Large intestine (tissue), 3 donors: ENCODE measurements at regions not wholly inside any gene's neighbourhood (a gene's known extent, or its start where the extent isn't known, plus 50 kb on each side); places are given as distances from the start of the nearest gene placed in this dataset.

Experiments
- DNase-seq, 2 donors: peaks; one replicate each; pipeline versions ENCODE4 v3.0.0 to v3.0.0-alpha.2; 2013
- H3K27ac ChIP-seq: one replicate; pipeline ENCODE4 v1.5.1; 2013; ENCODE audit warnings: low read length
- H3K27me3 ChIP-seq: 2 replicates; pipeline ENCODE4 v1.6.1; 2013; ENCODE audit warnings: low read length; ENCODE audit not compliant: control insufficient read depth, insufficient read depth
- H3K36me3 ChIP-seq: 2 replicates; pipeline ENCODE4 v1.6.1; 2013; ENCODE audit warnings: low read length; ENCODE audit not compliant: control insufficient read depth, insufficient read depth
- H3K4me1 ChIP-seq: one replicate; pipeline ENCODE4 v1.6.1; 2013; ENCODE audit warnings: low read length; ENCODE audit not compliant: control insufficient read depth, insufficient read depth
- H3K4me3 ChIP-seq: one replicate; pipeline ENCODE4 v1.5.1; 2013; ENCODE audit warnings: low read length
- H3K9me3 ChIP-seq: one replicate; pipeline ENCODE4 v1.6.1; 2013; ENCODE audit warnings: mild to moderate bottlenecking, low read depth, low read length, moderate library complexity; ENCODE audit not compliant: control insufficient read depth
- WGBS: methylation state at CpG from one replicate; pipeline ENCODE4 v1.1.5; 2013; ENCODE audit warnings: low lambda C conversion rate; ENCODE audit not compliant: insufficient coverage; 5-methylcytosine and 5-hydroxymethylcytosine counted together

DNA sequence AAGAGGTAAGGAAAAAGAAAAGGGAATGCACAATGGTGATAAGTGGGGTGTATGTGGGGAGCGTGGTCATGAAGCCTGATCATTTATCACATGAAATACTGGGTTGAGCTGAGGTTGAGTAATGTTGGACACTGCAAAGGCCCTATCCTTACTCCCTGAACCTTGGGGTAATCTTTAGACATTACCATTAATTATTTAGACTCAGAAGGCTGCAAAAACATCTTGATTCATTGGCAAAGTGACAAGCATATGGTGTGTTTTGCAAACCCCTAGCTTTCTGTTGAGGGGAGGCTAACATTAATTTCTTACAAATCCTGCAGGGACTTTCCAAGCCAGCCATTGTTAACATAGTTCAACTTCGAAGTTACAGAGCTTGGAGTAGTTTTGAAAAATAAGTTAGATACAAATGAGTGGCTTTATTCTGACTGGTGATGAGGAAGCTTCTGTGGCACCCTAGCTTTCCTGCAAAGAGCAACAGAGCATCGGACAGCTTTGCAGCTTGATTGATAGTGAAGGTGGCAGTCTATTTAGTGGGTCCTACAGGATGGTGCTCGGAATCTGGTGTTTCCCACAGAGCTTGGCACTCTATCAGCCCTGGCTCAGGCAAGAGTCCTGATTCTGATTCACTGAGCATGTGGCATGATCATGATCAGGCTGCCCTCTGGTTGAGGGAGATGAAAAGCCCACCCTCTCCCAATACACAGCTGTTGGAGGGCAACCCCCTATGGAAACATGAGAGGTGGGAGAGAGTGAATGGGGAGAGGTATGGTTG lies 153.7 kb upstream of the NPVF start:
- Histone ChIP-seq H3K9me3 (peaks cover 3% of the 10 kb centered on the region), H3K4me1 (no peaks in the 10 kb centered on the region), H3K36me3 (no peaks in the 10 kb centered on the region), H3K27me3 (no peaks in the 10 kb centered on the region), H3K4me3 (no peak overlapping the region), H3K27ac (no peak overlapping the region)
- WGBS, result no CpG with 5 or more reads among the region's 4 CpGs
- no peak for DNase-seq

GRCh38 chr7:25382869-25383268 lies 154.6 kb upstream of the NPVF start:
- no CpG with 5 or more reads among the region's 4 CpGs for WGBS
- no peak overlapping the region for H3K4me3 ChIP-seq
- H3K9me3 ChIP-seq, result peaks cover 3% of the 10 kb centered on the region
- no peaks in the 10 kb centered on the region for H3K27me3 ChIP-seq
- no peaks in the 10 kb centered on the region for H3K4me1 ChIP-seq
- no peak for DNase-seq
- no peaks in the 10 kb centered on the region for H3K36me3 ChIP-seq
- no peak overlapping the region for H3K27ac ChIP-seq

GRCh38 chr7:25383402-25383801 lies 155.1 kb upstream of the NPVF start:
- Histone ChIP-seq H3K27ac (no peak overlapping the region), H3K4me3 (no peak overlapping the region), H3K36me3 (no peaks in the 10 kb centered on the region), H3K27me3 (no peaks in the 10 kb centered on the region), H3K9me3 (no peaks in the 10 kb centered on the region), H3K4me1 (no peaks in the 10 kb centered on the region)
- no peak for DNase-seq
- WGBS, result 100% methylated on average over 1 of the region's 2 CpGs

- Histone ChIP-seq H3K9me3 (no peaks in the 10 kb centered on the region), H3K4me1 (no peaks in the 10 kb centered on the region), H3K27me3 (no peaks in the 10 kb centered on the region), H3K27ac (no peak overlapping the region), H3K36me3 (no peaks in the 10 kb centered on the region), H3K4me3 (no peak overlapping the region)
- WGBS, result 80% methylated on average over 1 of the region's 7 CpGs
- DNase-seq, result no peak
Observed at GRCh38 chr7:25384788-25385505, 156.7 kb upstream of the NPVF start.

DNA sequence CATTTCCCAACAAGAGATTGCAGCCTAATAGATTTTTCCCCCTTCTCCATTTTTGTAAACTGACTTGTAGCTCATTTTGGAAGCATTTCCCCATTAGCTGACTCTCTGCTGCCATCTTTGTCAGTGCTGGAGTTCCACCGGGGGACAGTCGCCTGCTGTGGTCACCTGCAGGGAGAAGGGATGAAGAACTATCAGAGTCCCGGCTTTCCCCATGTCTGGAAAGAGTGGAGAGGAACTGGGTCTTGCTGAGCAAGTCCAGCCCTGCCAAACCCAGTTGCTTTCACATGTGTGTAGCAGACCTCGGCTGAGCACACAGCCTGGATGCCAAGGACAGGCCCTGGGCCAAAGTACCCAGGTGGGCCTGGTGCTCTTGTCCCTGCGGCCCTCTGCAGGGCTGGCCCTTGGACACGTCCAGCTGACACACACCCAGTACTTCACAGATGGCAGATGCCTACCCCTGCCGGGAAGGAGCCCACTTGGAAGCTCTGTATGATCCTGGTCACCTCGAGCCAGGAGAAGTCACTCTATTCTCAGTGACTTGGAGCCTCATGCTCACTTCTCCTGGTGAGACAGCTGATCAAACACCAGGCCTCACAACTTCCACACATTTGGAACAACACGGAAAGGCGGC lies 157.3 kb upstream of the NPVF start:
- no peaks in the 10 kb centered on the region for H3K36me3 ChIP-seq
- no peaks in the 10 kb centered on the region for H3K4me1 ChIP-seq
- no peak overlapping the region for H3K27ac ChIP-seq
- peaks cover 4% of the 10 kb centered on the region for H3K27me3 ChIP-seq
- no CpG with 5 or more reads among the region's 10 CpGs for WGBS
- DNase-seq, result no peak
- no peaks in the 10 kb centered on the region for H3K9me3 ChIP-seq
- H3K4me3 ChIP-seq, result no peak overlapping the region

DNA sequence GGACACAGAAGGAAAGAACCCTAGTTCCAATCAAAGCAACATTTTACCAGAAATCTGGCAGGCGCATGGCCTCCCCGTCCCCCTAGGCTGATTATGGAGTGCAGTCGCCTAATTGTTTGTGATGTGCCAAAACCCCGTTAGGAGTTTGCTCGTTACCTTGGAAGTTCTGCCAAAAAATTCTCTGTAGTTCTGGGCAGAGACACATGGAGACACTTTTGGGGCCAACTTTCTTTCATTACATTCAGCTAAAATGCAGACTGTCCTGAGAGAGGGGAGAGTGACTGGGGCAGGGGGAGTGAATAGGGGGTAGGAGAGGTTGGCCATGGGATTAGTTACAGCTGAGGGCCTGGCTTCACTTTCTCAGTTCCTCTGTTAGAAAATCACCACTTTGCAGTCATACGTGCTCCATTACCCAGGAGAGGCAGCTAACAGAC lies 158.0 kb upstream of the NPVF start:
- H3K4me3 ChIP-seq, result no peak overlapping the region
- no peaks in the 10 kb centered on the region for H3K9me3 ChIP-seq
- H3K4me1 ChIP-seq, result no peaks in the 10 kb centered on the region
- no CpG with 5 or more reads among the region's 6 CpGs for WGBS
- no peaks in the 10 kb centered on the region for H3K36me3 ChIP-seq
- DNase-seq, result no peak
- peaks cover 5% of the 10 kb centered on the region for H3K27me3 ChIP-seq
- no peak overlapping the region for H3K27ac ChIP-seq

GRCh38 chr7:25388681-25389080 lies 160.4 kb upstream of the NPVF start:
- Histone ChIP-seq H3K27me3 (peaks cover 5% of the 10 kb centered on the region), H3K9me3 (no peaks in the 10 kb centered on the region), H3K27ac (no peak overlapping the region), H3K4me3 (no peak overlapping the region), H3K4me1 (no peaks in the 10 kb centered on the region), H3K36me3 (no peaks in the 10 kb centered on the region)
- WGBS, result no CpG with 5 or more reads among the region's 2 CpGs
- DNase-seq, result no peak

DNA sequence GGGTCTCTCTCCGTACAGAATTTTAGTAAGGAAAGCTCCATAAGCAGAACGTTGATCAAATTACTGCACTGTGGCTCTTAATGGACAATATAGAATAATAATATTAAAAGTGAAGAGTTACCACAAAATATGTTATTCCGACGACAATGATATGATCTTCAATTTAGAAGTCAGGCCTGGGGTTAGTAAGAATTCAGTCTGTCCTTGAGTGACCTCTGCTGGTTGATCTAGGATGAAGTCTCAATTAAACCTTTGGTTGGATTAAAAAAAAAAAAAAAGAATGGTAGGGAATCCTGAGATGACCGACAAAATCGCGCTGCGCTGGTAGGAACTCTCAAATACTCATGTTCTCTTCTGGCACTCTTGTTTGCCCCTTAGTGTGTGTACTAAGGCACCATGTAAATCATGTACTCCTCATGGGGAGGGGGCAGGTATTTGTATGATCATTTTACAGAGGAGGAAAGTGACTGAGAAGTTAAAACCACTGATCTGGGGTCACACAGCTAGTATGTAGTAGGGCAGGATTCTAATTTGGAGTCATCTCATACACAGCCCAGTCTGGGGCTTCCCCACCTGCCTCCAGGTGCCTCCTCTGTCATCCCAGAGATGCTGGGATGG lies 161.3 kb upstream of the NPVF start:
- DNase-seq, result peak; percentile 22 to 35
- Histone ChIP-seq H3K27me3 (peaks cover 5% of the 10 kb centered on the region), H3K4me1 (no peaks in the 10 kb centered on the region), H3K4me3 (no peak overlapping the region), H3K9me3 (no peaks in the 10 kb centered on the region), H3K36me3 (no peaks in the 10 kb centered on the region), H3K27ac (no peak overlapping the region)
- WGBS, result 53% methylated on average over 4 of the region's 8 CpGs

DNA sequence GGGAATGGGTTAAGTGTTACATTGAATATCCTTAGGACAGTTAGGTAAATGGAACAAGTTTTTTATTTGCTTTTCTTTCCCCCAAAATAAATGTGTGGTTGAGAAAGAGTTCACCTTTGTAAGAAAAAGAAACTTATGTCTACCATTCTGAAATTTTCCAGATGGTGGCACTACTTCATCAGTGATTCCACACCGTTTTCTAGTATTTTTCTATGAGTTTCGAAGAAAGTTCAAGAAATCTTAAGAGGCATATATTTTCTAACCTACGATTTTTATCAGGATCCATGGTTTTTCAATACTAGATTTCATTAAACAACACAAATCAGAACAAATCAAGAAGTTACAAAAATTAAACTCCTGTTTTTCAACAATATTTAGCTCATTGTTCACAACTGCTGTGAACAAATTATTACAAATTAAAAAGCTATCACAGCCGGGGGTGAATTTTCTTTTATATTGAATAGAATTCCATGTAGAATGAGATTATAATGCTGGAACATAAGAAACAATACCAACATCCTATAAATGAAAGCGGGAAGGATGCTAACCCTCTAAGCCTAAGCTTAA lies 163.1 kb upstream of the NPVF start:
- DNase-seq, result peak in 1 of 2 donors; percentile 9
- Histone ChIP-seq H3K36me3 (no peaks in the 10 kb centered on the region), H3K27ac (no peak overlapping the region), H3K27me3 (peaks cover 5% of the 10 kb centered on the region), H3K9me3 (no peaks in the 10 kb centered on the region), H3K4me3 (no peak overlapping the region), H3K4me1 (no peaks in the 10 kb centered on the region)
- WGBS, result 47% methylated on average over 5 of the region's 5 CpGs

DNA sequence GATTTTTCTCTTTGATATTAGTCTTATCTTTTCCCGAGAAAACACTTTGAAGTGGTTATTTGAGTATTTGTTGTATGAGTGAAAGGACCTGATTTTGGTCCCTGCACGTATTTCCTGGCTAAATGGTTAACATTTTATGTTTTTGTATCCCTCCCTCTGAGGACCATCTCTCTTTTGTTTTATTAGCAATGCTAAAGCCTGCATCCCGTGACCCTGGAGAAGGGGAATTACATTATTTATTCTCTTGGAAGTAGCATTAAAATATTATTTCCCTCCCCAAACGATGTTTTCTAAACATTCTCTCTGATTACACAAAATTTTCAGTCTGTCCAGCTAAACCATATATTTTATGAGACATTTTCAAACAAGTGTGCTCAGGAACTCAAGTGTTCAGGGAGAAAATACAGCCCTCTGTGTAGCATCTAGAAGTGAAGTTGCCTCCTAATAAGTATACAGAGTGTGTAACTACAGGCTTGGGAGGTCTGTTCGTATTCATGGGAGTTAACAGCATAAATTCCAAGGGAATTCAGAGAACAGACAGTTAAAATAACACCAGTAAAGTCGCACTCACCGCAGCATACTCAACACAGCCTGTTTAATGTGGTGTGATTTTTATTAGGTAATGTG lies 163.8 kb upstream of the NPVF start:
- Histone ChIP-seq H3K4me3 (no peak overlapping the region), H3K4me1 (no peaks in the 10 kb centered on the region), H3K27me3 (peaks cover 5% of the 10 kb centered on the region), H3K27ac (peak overlapping the region; percentile 24), H3K9me3 (no peaks in the 10 kb centered on the region), H3K36me3 (no peaks in the 10 kb centered on the region)
- DNase-seq, result peak in 1 of 2 donors; percentile 17
- 70% methylated on average over 6 of the region's 7 CpGs for WGBS
